GM21515 (cell line): ENCODE measurements at regions not wholly inside any gene's neighbourhood (a gene's known extent, or its start where the extent isn't known, plus 50 kb on each side); places are given as distances from the start of the nearest gene placed in this dataset.

Source experiments
- ATAC-seq: cut with Tn5 transposase; IDR thresholded peaks from one replicate; pipeline ENCODE4 v1.9.1; 2021; ENCODE audit not compliant: unreplicated experiment

DNA sequence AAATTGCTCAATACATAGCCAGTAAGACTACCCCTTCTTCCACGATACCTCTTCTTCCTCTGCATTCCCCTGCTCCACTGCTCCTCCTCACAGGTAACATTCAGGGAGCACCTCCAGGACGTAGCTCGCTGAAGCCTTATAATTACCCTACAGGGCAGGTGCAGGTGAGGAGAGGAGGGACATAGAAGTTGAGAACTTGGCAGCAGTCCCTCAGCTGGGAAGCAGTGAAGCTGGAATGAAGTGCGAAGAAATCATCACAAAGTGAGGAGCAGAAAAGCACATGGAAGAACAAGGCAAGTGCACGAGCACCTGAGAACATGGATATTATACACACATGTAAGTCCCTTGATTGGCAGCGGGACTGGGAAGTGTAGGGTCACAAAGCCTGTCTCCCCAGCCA is 118.2 kb downstream of the HSD17B3 start:
- ATAC-seq, result no peak

DNA sequence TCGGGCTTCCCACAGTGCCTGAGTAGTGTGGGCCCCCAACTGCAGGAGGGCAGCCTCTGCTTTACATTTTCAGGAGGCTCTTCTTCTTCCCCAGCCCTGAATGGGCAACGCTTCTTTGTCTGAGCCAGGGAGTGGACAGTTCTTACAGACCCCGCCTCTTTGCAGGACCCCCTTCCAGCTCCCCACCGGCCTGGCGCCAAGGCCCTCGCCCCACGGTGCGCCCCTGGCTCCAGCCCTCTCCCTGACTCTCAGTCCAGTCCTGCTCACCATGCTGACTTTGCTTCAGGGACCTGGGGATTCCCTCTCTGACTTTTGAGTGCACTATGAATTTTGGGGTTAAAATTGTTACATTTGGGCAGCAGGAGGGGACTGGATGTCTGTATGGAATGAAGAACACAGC is 123.8 kb downstream of the HSD17B3 start:
- ATAC-seq, result no peak

GRCh38 chr9:96177719-96178028 is 124.3 kb downstream of the HSD17B3 start:
- no peak for ATAC-seq

DNA sequence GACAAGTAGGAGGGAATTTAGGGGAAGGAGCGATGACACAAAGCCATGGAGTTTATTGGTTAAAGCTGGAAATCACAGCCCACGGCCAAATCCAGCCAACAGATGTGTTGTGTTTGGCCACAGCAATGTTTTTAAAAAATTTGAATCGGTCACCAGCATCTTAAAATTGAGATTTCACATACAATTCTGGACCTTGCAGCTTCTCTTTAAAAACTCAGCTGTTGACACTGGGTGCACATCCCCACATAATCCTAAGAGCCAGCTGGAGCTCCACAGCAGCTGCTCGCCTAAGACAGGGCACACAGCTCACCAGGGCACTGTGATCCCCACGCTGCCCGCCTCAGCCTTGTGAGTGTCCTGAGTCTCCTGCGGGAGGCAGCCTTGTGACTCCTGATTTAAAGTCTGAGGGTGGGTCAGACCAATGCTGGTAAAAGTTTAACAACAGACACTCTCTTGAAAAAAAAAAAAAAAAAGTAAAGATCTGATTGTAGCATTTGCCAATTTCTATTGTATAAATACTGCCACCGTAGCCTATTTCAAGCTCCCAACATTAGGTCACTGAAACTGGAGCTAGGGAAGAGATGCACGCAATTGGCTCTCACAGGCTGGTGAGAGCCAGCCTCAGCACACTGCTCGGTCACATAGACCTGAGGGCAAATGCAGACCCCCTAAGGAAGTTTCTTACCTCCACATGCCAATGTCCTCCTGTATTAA is 124.8 kb downstream of the HSD17B3 start:
- no peak for ATAC-seq

GRCh38 chr9:96175796-96176195 is 126.2 kb downstream of the HSD17B3 start:
- ATAC-seq, result no peak

GRCh38 chr9:96175001-96175400 is 127.0 kb downstream of the HSD17B3 start:
- ATAC-seq, result no peak

DNA sequence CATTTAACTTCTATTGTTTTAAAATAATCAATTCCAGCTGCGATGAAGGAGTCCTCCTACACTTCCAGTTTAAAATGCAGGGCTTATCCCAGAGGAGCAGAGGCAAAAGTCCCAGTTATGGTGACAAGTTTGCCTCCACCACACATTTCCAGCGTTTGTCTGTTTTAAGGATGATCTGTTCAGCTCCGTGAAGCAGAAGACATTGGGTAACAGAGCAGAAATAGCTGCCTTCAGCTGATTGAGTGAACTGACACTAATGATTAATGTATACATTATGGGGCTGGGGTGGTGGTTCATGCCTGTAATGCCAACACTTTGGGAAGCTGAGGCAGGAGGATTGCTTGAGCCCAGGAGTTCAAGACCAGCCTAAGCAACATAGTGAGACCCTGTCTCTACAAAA is 127.6 kb downstream of the HSD17B3 start:
- ATAC-seq, result no peak

GRCh38 chr9:96173640-96174039 is 128.3 kb downstream of the HSD17B3 start:
- ATAC-seq, result no peak

- ATAC-seq, result no peak
These were observed 129.2 kb downstream of the HSD17B3 start for GRCh38 chr9:96172797-96173196.

- no peak for ATAC-seq
These were observed 130.2 kb downstream of the HSD17B3 start for GRCh38 chr9:96171728-96172127.

GRCh38 chr9:96169901-96170300 is 132.1 kb downstream of the HSD17B3 start:
- no peak for ATAC-seq

DNA sequence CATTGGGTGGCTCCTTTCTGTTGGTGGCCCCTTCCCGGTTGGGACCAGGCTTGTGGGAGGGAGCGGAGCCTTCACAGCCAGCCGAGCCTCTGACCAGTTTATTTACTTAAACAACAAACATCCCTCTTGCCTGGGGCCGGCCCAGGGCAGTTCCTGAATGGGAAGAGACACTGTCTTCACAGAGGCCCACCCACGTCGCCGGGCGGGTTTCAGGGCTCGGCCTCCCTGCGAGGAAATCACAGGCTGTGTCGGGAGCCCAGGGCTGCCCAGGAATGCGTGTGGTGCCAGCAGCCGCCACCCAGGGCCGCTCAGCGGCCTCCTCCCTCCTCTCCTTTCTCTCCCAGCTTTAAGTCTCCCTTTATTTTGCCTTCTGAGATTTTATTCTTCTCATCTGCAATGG is 132.5 kb downstream of the HSD17B3 start:
- ATAC-seq, result no peak

GRCh38 chr9:96168882-96169281 is 133.1 kb downstream of the HSD17B3 start:
- ATAC-seq, result no peak

DNA sequence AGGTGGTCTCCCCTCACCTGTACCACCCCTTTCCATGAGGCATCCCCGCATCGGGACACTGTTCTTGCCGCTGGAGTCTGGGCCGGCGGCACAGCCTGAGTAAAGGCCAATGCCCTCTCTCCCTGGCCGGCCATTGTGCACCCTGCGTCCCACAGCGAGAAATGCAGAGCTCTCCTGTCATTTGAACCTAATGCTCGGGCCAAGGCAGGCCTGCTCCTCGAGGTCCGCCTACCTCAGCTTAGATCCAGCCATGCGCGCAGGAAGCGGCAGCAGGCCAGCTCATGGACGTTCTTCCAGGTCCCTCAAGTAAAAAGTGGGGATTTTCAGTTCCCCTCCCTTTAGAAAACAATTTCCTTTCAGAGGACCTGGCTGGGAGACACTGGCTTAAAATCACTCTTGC is 135.0 kb downstream of the HSD17B3 start:
- no peak for ATAC-seq

GRCh38 chr9:96164268-96164683 is 137.7 kb downstream of the HSD17B3 start:
- ATAC-seq, result no peak

- no peak for ATAC-seq
These were observed 138.3 kb downstream of the HSD17B3 start for GRCh38 chr9:96163712-96164111.

DNA sequence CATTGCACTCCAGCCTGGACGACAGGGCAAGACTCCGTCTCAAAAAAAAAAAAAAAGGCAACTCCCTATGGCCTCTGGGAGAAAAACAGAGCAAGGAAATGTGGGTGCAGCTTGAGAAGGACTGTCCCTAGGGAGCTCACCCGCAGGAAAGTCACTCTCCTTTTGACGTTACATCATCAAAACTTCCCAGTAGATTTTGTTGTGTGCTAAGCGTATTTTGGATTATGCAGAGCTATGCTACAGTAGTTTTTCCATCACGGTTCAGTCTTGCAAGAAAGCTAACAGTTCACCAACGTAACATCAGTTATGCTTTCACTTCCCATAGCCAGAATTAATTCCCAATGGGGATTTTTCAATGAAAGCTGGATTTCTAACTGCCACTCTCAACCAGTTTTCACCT is 138.8 kb downstream of the HSD17B3 start:
- no peak for ATAC-seq

DNA sequence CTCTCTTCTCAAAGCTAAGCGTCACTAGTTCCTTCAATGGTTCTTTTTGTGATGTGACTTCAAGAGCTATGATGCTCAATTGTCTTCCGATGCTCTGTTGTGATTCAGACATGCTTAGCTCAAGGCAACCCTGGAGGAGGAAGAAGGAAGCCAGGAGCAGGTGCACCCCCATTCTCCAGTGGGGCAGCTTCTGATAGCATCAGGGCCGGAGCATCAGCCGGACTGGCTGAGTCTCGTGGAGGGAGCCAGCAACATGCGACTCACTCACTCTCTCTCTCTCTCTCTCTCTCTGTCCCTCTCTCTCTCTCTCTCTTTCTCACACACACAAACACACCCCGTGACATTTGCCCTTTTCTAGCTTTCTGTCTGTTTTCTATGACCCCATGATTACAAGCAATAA is 140.2 kb downstream of the HSD17B3 start:
- no peak for ATAC-seq

GRCh38 chr9:96160866-96161265 is 141.1 kb downstream of the HSD17B3 start:
- no peak for ATAC-seq

GRCh38 chr9:96160168-96160567 is 141.8 kb downstream of the HSD17B3 start:
- no peak for ATAC-seq

GRCh38 chr9:96159596-96159995 is 142.4 kb downstream of the HSD17B3 start:
- ATAC-seq, result no peak

DNA sequence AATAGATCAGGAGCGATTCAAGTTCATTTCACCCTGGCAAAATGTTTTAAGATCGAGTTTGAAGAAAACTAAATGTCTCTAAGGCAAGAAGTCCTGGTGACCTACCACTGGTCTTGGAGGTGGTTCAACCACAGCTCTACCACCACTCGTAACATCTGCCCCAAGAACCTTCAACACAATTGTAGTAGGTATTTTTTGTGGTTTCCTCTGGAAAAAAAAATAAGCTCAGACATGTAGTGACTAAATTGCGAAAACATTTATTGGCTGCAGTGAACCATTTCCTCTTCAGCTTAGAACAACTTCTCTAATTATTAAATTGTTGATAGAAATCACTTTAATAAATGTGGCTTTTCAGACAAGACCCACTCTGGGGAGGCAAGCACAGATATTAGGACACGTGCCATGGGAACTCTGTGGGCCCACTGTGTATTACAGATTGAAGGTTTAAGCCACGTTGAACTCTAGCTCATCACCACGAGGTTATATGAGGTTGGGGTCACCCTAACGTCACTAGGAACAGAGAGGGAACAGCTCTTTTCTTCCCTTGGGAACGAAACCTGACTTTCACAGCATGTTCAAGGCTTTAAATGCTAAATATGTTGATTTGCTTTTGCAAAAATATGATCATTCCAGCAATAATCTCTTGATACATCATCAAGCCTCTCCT is 142.9 kb downstream of the HSD17B3 start:
- no peak for ATAC-seq

GRCh38 chr9:96158147-96158546 is 143.8 kb downstream of the HSD17B3 start:
- ATAC-seq, result no peak
